H1 (cell line): ENCODE measurements at regions not wholly inside any gene's neighbourhood (a gene's known extent, or its start where the extent isn't known, plus 50 kb on each side); places are given as distances from the start of the nearest gene placed in this dataset.

Source experiments
- CTCF ChIP-seq, 3 experiments: IDR thresholded peaks; 1 replicate in 2 of 3; 2 replicates in 1 of 3; pipeline versions ENCODE4 v1.5.1 to v1.6.1; 2011; ENCODE audit warnings: low read length in 3 of 3, mild to moderate bottlenecking in 3 of 3, inconsistent platforms in 2 of 3, low read depth in 1 of 3, moderate library complexity in 1 of 3; ENCODE audit not compliant: insufficient read depth in 1 of 3; ENCODE audit errors: control extremely low read depth in 1 of 3

- no peak for TF ChIP-seq CTCF (IDR thresholded peaks at IDR 0.05; ENCODE audit: control extremely low read depth in 1 of 3, insufficient read depth in 1 of 3, low read depth in 1 of 3, low read length in 3 of 3)
These were observed 225.5 kb downstream of the KLF5 start (continued) for GRCh38 chr13:73284081-73284874.
